ENCODE measurements at regions not wholly inside any gene's neighbourhood (a gene's known extent, or its start where the extent isn't known, plus 50 kb on each side); places are given as distances from the start of the nearest gene placed in this dataset.

DNA sequence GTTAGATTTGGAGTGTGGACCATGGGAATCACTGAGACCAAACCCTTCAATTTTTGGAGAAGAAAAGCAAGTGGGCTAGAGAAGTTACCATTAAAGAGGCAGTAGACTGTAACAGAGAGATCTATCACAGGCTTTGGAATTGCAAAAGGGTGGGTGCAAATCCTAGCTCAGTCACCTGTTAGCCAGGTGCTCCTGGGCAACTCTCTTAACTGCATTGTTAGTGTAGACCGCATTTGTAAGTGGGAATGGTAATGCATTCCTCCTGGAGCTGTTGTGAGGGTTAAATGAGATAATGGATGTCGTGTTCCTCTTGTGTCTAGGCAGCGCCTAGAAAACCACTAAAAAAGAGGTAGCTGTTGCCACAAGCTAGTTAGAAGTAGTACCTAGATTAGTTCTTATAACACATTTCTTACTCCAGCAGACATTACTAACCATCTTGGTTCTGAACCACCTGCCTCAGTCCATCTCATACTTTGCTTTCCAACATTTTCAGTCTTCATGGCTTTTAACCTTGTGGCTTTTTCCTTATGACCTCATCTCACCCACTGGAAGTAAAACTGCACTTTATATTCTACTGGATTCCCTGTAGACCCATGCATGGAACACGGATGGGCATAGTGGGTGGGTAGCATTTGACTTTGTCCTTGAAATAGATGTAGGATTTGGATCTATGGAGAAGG is 153.0 kb downstream of the HIPK3 start:
- Histone ChIP-seq H3K27me3 (ENCODE audit: insufficient read depth, low read length) (no peaks in the 10 kb centered on the region), H3K79me1 (ENCODE audit: insufficient read depth, low read depth, low read length, poor library complexity, severe bottlenecking) (no peaks in the 10 kb centered on the region), H3K9ac (ENCODE audit: extremely low read depth, insufficient read length, low read length) (no peak overlapping the region), H3K14ac (ENCODE audit: insufficient read depth, low read length) (no peak overlapping the region), H2BK5ac (ENCODE audit: insufficient read length, low read length) (no peak overlapping the region), H2BK20ac (ENCODE audit: low read depth, low read length, poor library complexity, severe bottlenecking) (no peak overlapping the region), H4K20me1 (ENCODE audit: control insufficient read depth, insufficient read depth, insufficient read length) (no peaks in the 10 kb centered on the region), H3K18ac (ENCODE audit: insufficient read length, low read depth, low read length) (no peak overlapping the region), H4K8ac (replicated peaks; ENCODE audit: insufficient read length, low read depth, low read length) (no peak overlapping the region), H4K91ac (ENCODE audit: insufficient read length, low read depth, low read length) (no peak overlapping the region), H3K4ac (ENCODE audit: low read depth, low read length) (no peak overlapping the region), H3K23me2 (ENCODE audit: insufficient read length, low read depth, low read length, poor library complexity, severe bottlenecking) (no peaks in the 10 kb centered on the region), H2BK15ac (ENCODE audit: low read depth, low read length) (no peak overlapping the region), H3K56ac (ENCODE audit: insufficient read length, low read depth, low read length) (no peak overlapping the region), H3K23ac (ENCODE audit: insufficient read length, low read depth, low read length) (no peak overlapping the region), H2AK5ac (ENCODE audit: insufficient read length, low read length) (no peak overlapping the region), H3K4me2 (ENCODE audit: insufficient read depth, insufficient read length, low read length) (no peak overlapping the region), H3K79me2 (ENCODE audit: insufficient read depth, low read length) (no peaks in the 10 kb centered on the region), H2AFZ (ENCODE audit: low read length) (no peak overlapping the region), H3K9me3 (ENCODE audit: control insufficient read depth, low read depth, low read length) (no peaks in the 10 kb centered on the region), H2BK120ac (ENCODE audit: low read depth, low read length, poor library complexity, severe bottlenecking) (no peak overlapping the region), H2BK12ac (ENCODE audit: insufficient read length, low read depth, low read length) (no peak overlapping the region), H3T11ph (ENCODE audit: low read length) (no peak overlapping the region), H3K27ac (ENCODE audit: insufficient read length, low read depth, low read length) (no peak overlapping the region), H3K4me1 (ENCODE audit: insufficient read depth, low read length) (peaks cover 6% of the 10 kb centered on the region; the same call in 1 of the 2 replicates), H4K5ac (ENCODE audit: insufficient read length, low read depth, low read length) (no peak overlapping the region)
- no CpG with 5 or more reads among the region's 4 CpGs for WGBS (ENCODE audit: extremely low coverage, insufficient read length, low lambda C conversion rate)
- Mint-ChIP-seq H3K4me3 (no peak overlapping the region), H3K4me1 (peaks cover 32 to 34% of the 10 kb centered on the region in 2 experiments), H3K9me3 (no peaks in the 10 kb centered on the region; a peak in 1 of 5 replicates), H3K27me3 (ENCODE audit: low read depth) (no peaks in the 10 kb centered on the region; the same call in 1 of the 2 replicates), H3K27ac (no peak overlapping the region), H3K36me3 (ENCODE audit: insufficient read depth in 1 of 3, low read depth in 3 of 3) (no peaks in the 10 kb centered on the region)
- TF ChIP-seq, protein P1, sequence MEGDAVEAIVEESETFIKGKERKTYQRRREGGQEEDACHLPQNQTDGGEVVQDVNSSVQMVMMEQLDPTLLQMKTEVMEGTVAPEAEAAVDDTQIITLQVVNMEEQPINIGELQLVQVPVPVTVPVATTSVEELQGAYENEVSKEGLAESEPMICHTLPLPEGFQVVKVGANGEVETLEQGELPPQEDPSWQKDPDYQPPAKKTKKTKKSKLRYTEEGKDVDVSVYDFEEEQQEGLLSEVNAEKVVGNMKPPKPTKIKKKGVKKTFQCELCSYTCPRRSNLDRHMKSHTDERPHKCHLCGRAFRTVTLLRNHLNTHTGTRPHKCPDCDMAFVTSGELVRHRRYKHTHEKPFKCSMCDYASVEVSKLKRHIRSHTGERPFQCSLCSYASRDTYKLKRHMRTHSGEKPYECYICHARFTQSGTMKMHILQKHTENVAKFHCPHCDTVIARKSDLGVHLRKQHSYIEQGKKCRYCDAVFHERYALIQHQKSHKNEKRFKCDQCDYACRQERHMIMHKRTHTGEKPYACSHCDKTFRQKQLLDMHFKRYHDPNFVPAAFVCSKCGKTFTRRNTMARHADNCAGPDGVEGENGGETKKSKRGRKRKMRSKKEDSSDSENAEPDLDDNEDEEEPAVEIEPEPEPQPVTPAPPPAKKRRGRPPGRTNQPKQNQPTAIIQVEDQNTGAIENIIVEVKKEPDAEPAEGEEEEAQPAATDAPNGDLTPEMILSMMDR (conservative IDR thresholded peaks at IDR 0.05): no peak
- no peak for DNase-seq
